H1 (cell line): ENCODE measurements at regions not wholly inside any gene's neighbourhood (a gene's known extent, or its start where the extent isn't known, plus 50 kb on each side); places are given as distances from the start of the nearest gene placed in this dataset.

ENCODE experiments used
- CTCF ChIA-PET: fragments of 300-600 bp; sonication (Branson Sonifier 250); formaldehyde crosslinking; loops from one replicate; lab custom pipeline; 2021; ENCODE audit not compliant: partially characterized antibody; lab: Charles Lee
- POLR2A ChIA-PET: fragments of 300-600 bp; sonication (Branson Sonifier 250); formaldehyde crosslinking; loops from one replicate; lab custom pipeline; 2021; ENCODE audit warnings: inconsistent platforms; ENCODE audit not compliant: partially characterized antibody; lab: Charles Lee
- DNase-seq, 2 experiments: peaks; one replicate each; pipeline versions ENCODE4 v3.0.0 to v3.0.0-alpha.2; 2010 to 2022; ENCODE audit warnings: low spot score in 2 of 2, low read depth in 1 of 2, mixed read lengths in 1 of 2
- FAIRE-seq: peaks from 2 replicates; lab custom pipeline; 2011; peaks lifted over from hg19 to GRCh38; lab: Jason Lieb, UNC
- H2AFZ ChIP-seq: 2 replicates; pipeline ENCODE4 v1.8.1; 2012; ENCODE audit warnings: low read length, inconsistent platforms
- H2AK5ac ChIP-seq: 2 replicates; pipeline ENCODE4 v1.6.1; 2013; ENCODE audit warnings: low read depth, low read length
- H2BK120ac ChIP-seq: replicated peaks from 2 replicates; pipeline ENCODE3; 2013; ENCODE audit warnings: low read depth, low read length, inconsistent platforms
- H2BK12ac ChIP-seq: 2 replicates; pipeline ENCODE4 v1.6.1; 2013; ENCODE audit warnings: low read depth, low read length
- H2BK15ac ChIP-seq: 2 replicates; pipeline ENCODE4 v1.6.1; 2013; ENCODE audit warnings: low read length
- H2BK20ac ChIP-seq: 2 replicates; pipeline ENCODE4 v1.6.1; 2013; ENCODE audit warnings: low read length
- H2BK5ac ChIP-seq: 2 replicates; pipeline ENCODE4 v1.6.1; 2013; ENCODE audit warnings: low read depth, low read length
- H3K14ac ChIP-seq: 2 replicates; pipeline ENCODE4 v1.6.1; 2013; ENCODE audit warnings: inconsistent platforms; ENCODE audit not compliant: insufficient read length
- H3K18ac ChIP-seq: 2 replicates; pipeline ENCODE4 v1.6.1; 2013; ENCODE audit warnings: low read length; ENCODE audit errors: extremely low read depth
- H3K23ac ChIP-seq: 2 replicates; pipeline ENCODE4 v1.6.1; 2013; ENCODE audit warnings: inconsistent platforms; ENCODE audit not compliant: insufficient read length
- H3K23me2 ChIP-seq: 2 replicates; pipeline ENCODE4 v1.6.1; 2013; ENCODE audit warnings: low read depth, low read length
- H3K27ac ChIP-seq: 2 replicates; pipeline ENCODE4 v1.6.1; 2011; ENCODE audit warnings: low read depth, low read length, inconsistent platforms
- H3K27me3 ChIP-seq, 4 experiments: replicated peaks in 1 of 4; 1 replicate in 1 of 4; 2 replicates in 3 of 4; pipeline versions ENCODE4 v1.6.1 to v1.8.1; 2011 to 2013; ENCODE audit warnings: low read length in 3 of 4, mild to moderate bottlenecking in 3 of 4, inconsistent platforms in 2 of 4, mixed read lengths in 2 of 4, moderate library complexity in 1 of 4; ENCODE audit not compliant: control insufficient read depth in 3 of 4, insufficient read depth in 3 of 4; ENCODE audit errors: extremely low read depth in 1 of 4
- H3K36me3 ChIP-seq, 4 experiments: 2 replicates each; pipeline versions ENCODE4 v1.6.1 to v1.8.1; 2011 to 2013; ENCODE audit warnings: mild to moderate bottlenecking in 4 of 4, low read length in 3 of 4, moderate library complexity in 2 of 4, control low read depth in 1 of 4, inconsistent platforms in 1 of 4; ENCODE audit not compliant: insufficient read depth in 4 of 4, control insufficient read depth in 2 of 4
- H3K4ac ChIP-seq: replicated peaks from 2 replicates; pipeline ENCODE3; 2013; ENCODE audit warnings: low read length, low read depth, mixed read lengths, inconsistent platforms; ENCODE audit not compliant: insufficient read length
- H3K4me1 ChIP-seq, 4 experiments: replicated peaks in 1 of 4; 1 replicate in 1 of 4; 2 replicates in 3 of 4; pipeline versions ENCODE4 v1.6.1 to v1.8.1; 2011 to 2013; ENCODE audit warnings: low read length in 3 of 4, inconsistent platforms in 2 of 4, mixed read lengths in 1 of 4; ENCODE audit not compliant: insufficient read depth in 4 of 4, control insufficient read depth in 3 of 4
- H3K4me2 ChIP-seq, 2 experiments: 2 replicates each; pipeline versions ENCODE4 v1.6.1 to v1.8.1; 2011 to 2013; ENCODE audit warnings: low read depth in 2 of 2, low read length in 2 of 2, control low read depth in 1 of 2, inconsistent platforms in 1 of 2, mild to moderate bottlenecking in 1 of 2; ENCODE audit not compliant: insufficient read depth in 1 of 2
- H3K4me3 ChIP-seq, 4 experiments: fragments of 200-600, 300-600 bp in 1 of 4; sonication (generic), shearing (Covaris generic), sonication (Bioruptor Twin) in 1 of 4; 2 replicates each; pipeline versions ENCODE4 v1.5.1 to v1.8.1; 2011 to 2016; ENCODE audit warnings: low read length in 4 of 4, low read depth in 3 of 4, control low read depth in 2 of 4, inconsistent platforms in 2 of 4, mild to moderate bottlenecking in 2 of 4, mixed read lengths in 1 of 4, moderate library complexity in 1 of 4; ENCODE audit not compliant: insufficient read depth in 2 of 4; ENCODE audit errors: extremely low read depth in 1 of 4
- H3K56ac ChIP-seq: replicated peaks from 2 replicates; pipeline ENCODE3; 2013; ENCODE audit warnings: low read depth, mild to moderate bottlenecking, mixed read lengths, low read length, inconsistent platforms; ENCODE audit not compliant: insufficient read length
- H3K79me1 ChIP-seq: 2 replicates; pipeline ENCODE4 v1.6.1; 2013; ENCODE audit warnings: low read depth, low read length, control low read depth
- H3K79me2 ChIP-seq, 2 experiments: 2 replicates each; pipeline versions ENCODE4 v1.6.1 to v1.8.1; 2012 to 2013; ENCODE audit warnings: low read length in 2 of 2, mild to moderate bottlenecking in 2 of 2, inconsistent platforms in 1 of 2; ENCODE audit not compliant: insufficient read depth in 2 of 2, control insufficient read depth in 1 of 2
- H3K9ac ChIP-seq, 4 experiments: replicated peaks in 1 of 4; 1 replicate in 1 of 4; 2 replicates in 3 of 4; pipeline versions ENCODE4 v1.6.1 to v1.8.1; 2011 to 2013; ENCODE audit warnings: low read depth in 3 of 4, low read length in 3 of 4, control low read depth in 2 of 4, mild to moderate bottlenecking in 2 of 4, moderate library complexity in 2 of 4, inconsistent platforms in 1 of 4; ENCODE audit errors: extremely low read depth in 1 of 4
- H3K9me3 ChIP-seq, 2 experiments: 2 replicates each; pipeline versions ENCODE4 v1.6.1 to v1.8.1; 2012 to 2013; ENCODE audit warnings: mild to moderate bottlenecking in 2 of 2, moderate library complexity in 2 of 2, control low read depth in 1 of 2, inconsistent platforms in 1 of 2, low read depth in 1 of 2, low read length in 1 of 2, mixed read lengths in 1 of 2; ENCODE audit not compliant: insufficient read depth in 2 of 2
- H4K20me1 ChIP-seq, 2 experiments: replicated peaks in 1 of 2; 2 replicates each; pipeline versions ENCODE3 to v1.8.1; 2011 to 2013; ENCODE audit warnings: inconsistent platforms in 2 of 2, low read length in 2 of 2, mild to moderate bottlenecking in 1 of 2; ENCODE audit not compliant: insufficient read depth in 2 of 2, control insufficient read depth in 1 of 2
- H4K5ac ChIP-seq: 2 replicates; pipeline ENCODE4 v1.6.1; 2013; ENCODE audit warnings: low read length, low read depth, mixed read lengths, inconsistent platforms; ENCODE audit not compliant: insufficient read length
- H4K8ac ChIP-seq: 2 replicates; pipeline ENCODE4 v1.8.0; 2013; ENCODE audit warnings: mild to moderate bottlenecking, moderate library complexity, low read length, inconsistent platforms; ENCODE audit not compliant: insufficient read depth; ENCODE audit errors: extremely low read depth
- H4K91ac ChIP-seq: replicated peaks from 2 replicates; pipeline ENCODE3; 2013; ENCODE audit warnings: low read length, mixed read lengths, inconsistent platforms; ENCODE audit not compliant: insufficient read length
- CTBP2 ChIP-seq: IDR thresholded peaks from 2 replicates; pipeline ENCODE4 v1.7.0; 2011; ENCODE audit warnings: borderline replicate concordance, mild to moderate bottlenecking, moderate library complexity, mixed read lengths, low read length; ENCODE audit not compliant: insufficient read depth, insufficient read length
- FOSL1 ChIP-seq: IDR thresholded peaks from 2 replicates; pipeline ENCODE4 v1.6.1; 2011; ENCODE audit warnings: mild to moderate bottlenecking, low read depth, low read length, moderate library complexity; ENCODE audit not compliant: insufficient read depth
- GABPA ChIP-seq: IDR thresholded peaks from 2 replicates; pipeline ENCODE4 v1.6.1; 2011; ENCODE audit warnings: mild to moderate bottlenecking, low read length, moderate library complexity, borderline replicate concordance; ENCODE audit not compliant: insufficient read depth
- JUN ChIP-seq: IDR thresholded peaks from 2 replicates; pipeline ENCODE4 v1.6.1; 2011; ENCODE audit warnings: low read depth, mild to moderate bottlenecking, improper control_type of control experiment, low read length
- SIRT6 ChIP-seq: IDR thresholded peaks from one replicate; pipeline ENCODE4 v1.7.1; 2012; ENCODE audit warnings: low read length, inconsistent platforms
- WGBS, 2 experiments: shearing (Covaris generic) in 1 of 2; methylation state at CpG; one replicate each; pipeline versions ENCODE4 v1.1.6 to v1.1.7; 2013 to 2015; ENCODE audit warnings: low lambda C conversion rate in 2 of 2, mixed read lengths in 2 of 2, inconsistent platforms in 1 of 2, low coverage in 1 of 2, missing lambda C conversion rate in 1 of 2; ENCODE audit not compliant: insufficient replicate concordance in 2 of 2, insufficient coverage in 1 of 2, insufficient read length in 1 of 2; ENCODE audit errors: extremely low coverage in 1 of 2, missing lambda C conversion rate in 1 of 2; 5-methylcytosine and 5-hydroxymethylcytosine counted together

DNA sequence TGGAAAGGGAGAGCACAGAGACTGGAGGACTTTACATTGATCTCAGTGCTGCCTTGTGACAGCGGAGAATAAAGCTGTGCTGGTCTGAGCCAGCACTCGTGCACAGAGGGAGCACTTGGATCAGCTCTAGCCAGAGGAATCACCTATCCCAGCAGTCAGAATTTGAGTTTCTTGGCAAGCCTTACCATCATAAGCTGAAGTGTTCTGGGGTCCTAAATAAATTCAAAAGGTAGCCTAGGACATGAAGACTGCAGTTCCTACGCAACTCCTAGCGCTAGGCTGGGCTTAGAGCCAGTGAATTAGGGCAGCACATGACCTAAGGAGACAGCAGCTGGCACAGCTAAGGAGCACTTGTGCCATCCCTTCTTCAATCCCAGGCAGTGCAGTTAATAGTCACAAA is 119.5 kb downstream of the HMHB1 start:
- POLR2A ChIA-PET: no interaction called here
- no peak overlapping the region for H2BK20ac ChIP-seq
- H2BK5ac ChIP-seq: no peak overlapping the region
- H3K4me1 ChIP-seq: peaks cover 0 to 4% (median 1%) of the 10 kb centered on the region in 4 experiments; a peak in 3 of 7 replicates
- CTCF ChIA-PET: interaction anchor here (1.4 to 1.6 kb wide), 2 partner anchors 106 to 211 kb away, joined by 4 to 5 read pairs; no protein-coding TSS in a partner anchor
- H3K36me3 ChIP-seq: no peaks in the 10 kb centered on the region
- TF ChIP-seq CTBP2 (no peak), JUN (no peak), SIRT6 (no peak), GABPA (no peak), FOSL1 (no peak)
- no peak overlapping the region for H3K27ac ChIP-seq
- FAIRE-seq (no peak), DNase-seq (no peak)
- H2AK5ac ChIP-seq: no peak overlapping the region
- H2AFZ ChIP-seq: peak overlapping the region; percentile 30; the same call in 1 of the 2 replicates
- H3K4me2 ChIP-seq: no peak overlapping the region
- no peaks in the 10 kb centered on the region for H3K23me2 ChIP-seq
- H2BK12ac ChIP-seq: no peak overlapping the region
- H3K4me3 ChIP-seq: no peak overlapping the region
- no peak overlapping the region for H4K91ac ChIP-seq
- H3K4ac ChIP-seq: no peak overlapping the region
- H3K18ac ChIP-seq: no peak overlapping the region
- H4K5ac ChIP-seq: no peak overlapping the region
- no peak overlapping the region for H3K56ac ChIP-seq
- no peak overlapping the region for H3K23ac ChIP-seq
- no peak overlapping the region for H4K8ac ChIP-seq
- no peaks in the 10 kb centered on the region for H3K79me1 ChIP-seq
- no peak overlapping the region for H2BK120ac ChIP-seq
- H3K79me2 ChIP-seq: no peaks in the 10 kb centered on the region
- no peak overlapping the region for H3K14ac ChIP-seq
- H3K27me3 ChIP-seq: no peaks in the 10 kb centered on the region
- H2BK15ac ChIP-seq: no peak overlapping the region
- no peak overlapping the region for H3K9ac ChIP-seq
- 98% methylated on average over 4 of the region's 4 CpGs; no CpG with 5 or more reads in 1 of the 2 experiments for WGBS, 2 experiments
- no peaks in the 10 kb centered on the region for H4K20me1 ChIP-seq
- H3K9me3 ChIP-seq: no peaks in the 10 kb centered on the region
